GM19238 (cell line): ENCODE measurements at regions not wholly inside any gene's neighbourhood (a gene's known extent, or its start where the extent isn't known, plus 50 kb on each side); places are given as distances from the start of the nearest gene placed in this dataset.
"Not testable (repeated sequence)": the region's sequence is repeated elsewhere in the genome, so short reads cannot be mapped to it uniquely, and the experiment has no call there.

Experiments used
- DNase-seq: peaks from one replicate; pipeline ENCODE4 v3.0.0; 2011; ENCODE audit warnings: low spot score; ENCODE audit not compliant: insufficient read length

GRCh38 chr4:114087596-114088230 lies 108.3 kb upstream of the ARSJ start:
- no peak for DNase-seq

DNA sequence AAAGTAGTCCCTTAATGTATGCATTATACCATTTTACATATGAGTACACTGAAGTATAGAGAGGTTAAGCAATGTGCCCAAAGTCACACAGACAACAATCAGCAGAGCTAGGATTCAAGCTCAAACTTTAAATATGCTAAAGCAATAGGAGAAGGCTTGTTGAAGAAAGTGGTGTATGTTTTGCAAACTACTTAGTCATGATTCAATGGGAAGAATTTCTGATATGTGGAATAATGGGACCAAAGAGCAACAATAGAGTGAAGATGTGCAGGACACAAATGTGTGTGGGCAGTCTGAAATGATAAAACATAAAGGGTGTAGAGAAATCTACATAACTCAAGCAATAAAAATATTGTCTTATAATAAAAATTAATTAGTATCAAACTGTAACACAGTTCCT lies 109.0 kb upstream of the ARSJ start:
- no peak for DNase-seq

DNA sequence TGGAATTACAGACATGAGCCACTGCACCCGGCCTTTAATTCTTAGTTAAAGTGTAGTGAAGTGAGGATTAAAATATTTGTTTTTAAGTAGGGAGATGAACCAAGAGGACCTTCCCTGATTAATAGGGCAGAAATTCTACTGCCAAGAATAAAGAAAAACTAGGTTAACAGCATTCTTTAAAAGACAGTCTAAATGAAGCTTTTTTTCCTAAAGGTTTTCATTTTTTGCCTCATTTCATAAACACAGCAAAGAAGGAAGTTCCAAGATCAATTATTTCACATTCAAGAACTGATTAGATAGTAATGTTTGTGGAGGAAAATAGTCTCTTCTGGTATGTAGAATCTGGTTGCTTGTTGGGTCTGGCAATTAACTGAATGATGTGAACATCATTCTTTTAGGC lies 112.1 kb upstream of the ARSJ start:
- no peak for DNase-seq

DNA sequence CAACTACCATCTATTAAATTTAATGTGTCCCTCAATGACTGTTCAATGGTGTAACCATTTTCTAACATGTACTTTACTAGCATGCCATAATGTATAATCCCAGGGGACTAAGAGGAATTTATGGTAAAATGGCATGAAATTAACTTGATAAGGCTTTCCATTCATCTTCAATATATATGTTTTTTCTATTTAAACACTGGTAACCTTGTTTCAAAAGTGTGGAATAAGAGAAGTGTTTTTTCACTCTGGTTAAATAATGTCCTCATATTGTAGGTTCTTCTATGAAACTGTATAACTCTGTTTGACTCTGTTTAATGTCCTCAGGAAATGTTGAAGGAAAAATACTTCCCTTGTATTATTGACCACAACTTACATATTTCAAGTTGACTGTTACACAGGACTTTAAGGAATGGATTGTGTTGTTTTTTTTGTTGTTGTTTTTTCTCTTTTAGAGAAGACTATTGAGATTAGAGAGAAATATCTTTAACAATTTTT lies 113.8 kb upstream of the ARSJ start:
- DNase-seq, result no peak

DNA sequence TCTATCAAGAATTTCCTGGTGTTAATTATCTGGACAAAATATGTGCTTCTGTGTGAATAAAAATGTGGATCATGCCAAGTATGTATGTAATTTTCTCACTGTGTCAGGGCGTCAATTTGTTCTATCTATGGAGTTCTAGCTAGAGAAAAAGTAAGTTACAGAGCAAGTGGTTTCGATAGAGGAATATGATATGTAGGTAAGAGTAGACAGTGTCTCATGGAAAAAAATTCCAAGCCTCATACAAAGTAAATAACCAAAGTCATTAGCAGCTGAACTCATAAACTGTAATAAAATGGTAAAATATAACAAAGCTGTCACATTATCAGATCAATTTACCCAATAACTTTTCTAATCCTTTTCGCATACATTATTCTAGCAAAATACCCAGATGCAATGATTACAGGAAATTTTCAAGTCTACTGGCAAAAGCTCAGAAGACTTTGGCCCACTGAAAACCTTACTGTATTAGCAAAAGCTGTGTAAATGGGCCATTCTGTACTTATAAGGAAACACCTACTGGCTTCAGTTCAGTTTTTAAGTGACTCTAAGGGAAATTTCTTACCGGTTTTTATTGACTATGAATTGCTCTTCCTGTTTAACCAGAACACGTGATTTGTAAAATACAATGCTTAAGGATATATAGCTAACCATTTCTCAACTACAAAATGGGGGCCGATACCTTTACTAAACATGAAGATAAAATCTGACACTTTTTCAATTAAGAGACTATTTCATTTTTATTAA lies 121.0 kb upstream of the ARSJ start:
- DNase-seq, result no peak

DNA sequence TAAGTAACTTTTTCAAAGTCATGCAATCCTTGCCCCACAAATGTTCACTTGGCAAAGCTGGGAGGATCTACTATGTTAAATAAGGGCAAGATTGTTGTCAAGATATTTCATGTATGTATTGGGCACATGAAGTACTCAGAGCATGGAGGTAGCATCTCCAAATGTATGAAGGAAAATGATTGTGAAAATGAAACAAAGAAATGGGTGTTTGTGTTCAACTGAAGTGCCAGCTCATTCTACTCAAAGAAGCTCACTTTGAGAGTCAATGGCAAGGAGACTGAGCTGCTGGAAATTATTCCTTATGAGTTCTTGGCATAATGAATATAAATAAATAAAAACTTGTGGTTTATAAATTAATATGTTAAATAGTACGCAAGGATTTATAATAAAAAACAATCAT lies 124.5 kb upstream of the ARSJ start:
- DNase-seq, result no peak

DNA sequence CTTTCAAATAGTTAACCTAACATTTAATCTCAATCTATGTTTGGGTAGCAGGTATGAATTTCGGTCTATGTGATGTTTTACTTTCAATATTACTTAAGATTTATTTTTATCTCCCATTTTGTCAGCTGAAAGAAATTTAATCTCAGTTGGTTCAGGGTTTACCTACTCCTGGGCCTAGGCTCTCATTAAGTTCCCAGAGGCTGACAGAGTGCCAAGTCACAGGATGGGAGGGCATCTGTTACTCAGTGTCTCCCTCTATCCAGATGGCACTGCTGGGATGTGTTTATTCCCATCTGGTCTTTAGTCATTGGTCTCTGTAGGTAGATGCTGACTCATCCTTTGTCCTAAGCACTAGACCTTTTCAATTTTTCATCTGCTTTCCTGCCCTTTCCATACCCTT lies 129.4 kb upstream of the ARSJ start:
- no peak for DNase-seq

- no peak for DNase-seq
These were observed 130.3 kb upstream of the ARSJ start for GRCh38 chr4:114109776-114110175.

DNA sequence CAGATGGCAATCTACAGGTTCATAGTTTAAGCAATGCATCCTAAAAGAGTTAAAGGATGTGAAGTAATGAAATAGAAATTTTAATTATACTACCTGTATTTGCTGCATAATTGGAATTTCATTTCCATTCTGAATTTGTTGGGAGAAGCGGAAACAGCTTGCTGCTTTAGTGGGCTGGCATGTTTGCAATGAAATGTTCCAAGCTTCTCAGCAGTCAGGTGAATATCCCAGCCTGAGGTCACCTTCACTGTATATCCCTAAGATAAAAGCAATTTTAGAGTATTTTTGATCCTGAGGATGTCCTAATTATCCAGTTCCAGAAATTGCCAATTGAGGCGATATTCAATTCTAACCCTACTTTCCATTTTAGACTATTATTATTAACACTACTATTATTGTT lies 136.1 kb upstream of the ARSJ start:
- DNase-seq, result no peak

DNA sequence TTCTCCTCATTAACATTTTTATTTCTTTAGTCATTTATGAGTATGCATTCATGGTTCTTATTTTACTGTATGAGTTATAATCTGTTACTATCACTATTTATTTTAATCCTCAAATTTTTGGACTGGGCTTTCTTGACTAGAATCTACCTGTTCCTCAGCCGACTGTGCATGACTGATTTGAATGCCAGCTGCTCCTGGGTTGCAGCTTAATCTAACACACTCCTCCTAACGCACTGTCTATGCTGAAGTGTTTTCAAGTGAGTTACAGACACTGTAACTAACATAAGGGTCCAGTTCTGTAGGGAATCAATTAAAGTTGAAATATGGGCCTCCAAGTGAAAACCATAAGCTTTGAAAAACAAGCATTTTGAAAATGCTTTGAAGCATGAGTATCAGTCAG lies 137.4 kb upstream of the ARSJ start:
- no peak for DNase-seq

DNA sequence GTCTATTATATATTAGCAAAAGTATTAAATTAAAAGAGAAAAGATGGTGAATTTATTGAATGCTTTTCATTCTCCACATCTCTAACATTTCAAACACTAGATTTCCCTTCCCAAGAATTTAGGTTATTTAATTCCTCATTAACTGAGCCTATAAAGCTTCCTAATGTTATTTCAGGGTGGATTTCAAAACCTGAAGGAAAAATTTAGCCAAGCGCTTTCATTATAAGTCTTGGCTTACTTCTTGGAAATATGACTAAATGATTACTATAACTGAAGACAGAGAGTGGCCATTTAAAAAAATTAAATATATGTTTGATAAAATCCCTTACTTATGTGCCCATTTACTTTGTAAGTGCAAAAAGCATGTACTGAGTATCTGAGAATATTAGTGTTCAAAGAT lies 141.8 kb upstream of the ARSJ start:
- no peak for DNase-seq

- no peak for DNase-seq
These were observed 152.8 kb upstream of the ARSJ start for GRCh38 chr4:114132199-114132598.

DNA sequence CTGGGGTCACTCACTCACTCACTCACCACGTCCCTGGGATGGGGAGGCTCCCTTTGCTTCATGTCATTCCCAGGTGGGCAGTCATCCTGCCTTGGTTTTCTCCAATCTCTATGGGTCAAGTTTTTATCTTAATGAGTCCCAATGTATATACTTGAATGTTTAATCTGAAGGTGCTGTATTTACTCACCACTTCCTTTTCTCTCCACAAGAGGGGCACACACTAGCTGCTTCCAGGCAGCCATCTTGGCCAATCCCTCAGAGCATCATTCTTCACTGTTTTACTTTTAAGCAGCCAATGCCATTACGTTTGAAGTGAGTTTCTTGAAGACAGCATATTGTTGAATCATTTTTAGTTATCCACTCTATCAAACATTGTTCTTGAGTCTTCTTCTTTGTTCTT lies 153.4 kb upstream of the ARSJ start:
- DNase-seq, result no peak

DNA sequence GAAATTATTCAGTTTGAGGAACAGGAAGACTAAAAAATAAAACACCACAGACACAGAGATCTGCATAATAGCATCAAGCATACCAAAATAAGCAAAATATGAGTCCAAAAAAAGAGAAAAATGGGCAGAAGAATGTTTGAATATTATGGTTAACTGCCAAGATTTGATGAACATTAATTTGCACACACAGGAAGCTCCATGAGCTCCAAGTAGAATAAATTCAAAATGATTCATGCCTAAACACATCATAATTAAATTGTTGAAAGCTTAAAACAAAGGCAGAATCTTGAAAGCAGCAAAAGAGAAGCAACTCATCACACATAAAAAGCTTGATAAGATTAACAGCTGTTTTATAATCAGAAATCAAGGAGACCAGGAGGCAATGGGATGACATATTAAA lies 156.6 kb upstream of the ARSJ start:
- no peak for DNase-seq

DNA sequence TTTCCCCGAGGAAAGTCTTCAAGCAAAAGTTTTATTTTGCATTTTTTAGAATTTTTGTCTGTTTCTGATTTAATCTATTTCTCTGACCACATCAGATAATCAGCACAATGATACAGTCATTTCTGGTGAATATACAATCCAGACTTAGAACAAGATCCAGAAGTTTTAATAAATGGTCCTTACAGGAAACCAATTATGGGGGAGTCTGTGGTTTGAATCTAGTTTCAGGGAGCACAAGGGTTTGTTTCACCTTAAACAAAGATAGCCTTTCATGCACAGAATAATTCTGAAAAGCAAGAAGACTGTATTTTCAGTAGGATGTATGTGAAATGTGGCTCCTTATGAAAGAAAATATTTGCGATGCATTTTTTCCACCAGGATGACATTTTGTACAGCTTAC lies 158.5 kb upstream of the ARSJ start:
- DNase-seq, result no peak

- no peak for DNase-seq
These were observed 167.6 kb upstream of the ARSJ start for GRCh38 chr4:114146947-114147618.

GRCh38 chr4:114147619-114148208 lies 168.3 kb upstream of the ARSJ start:
- not testable (repeated sequence) for DNase-seq

DNA sequence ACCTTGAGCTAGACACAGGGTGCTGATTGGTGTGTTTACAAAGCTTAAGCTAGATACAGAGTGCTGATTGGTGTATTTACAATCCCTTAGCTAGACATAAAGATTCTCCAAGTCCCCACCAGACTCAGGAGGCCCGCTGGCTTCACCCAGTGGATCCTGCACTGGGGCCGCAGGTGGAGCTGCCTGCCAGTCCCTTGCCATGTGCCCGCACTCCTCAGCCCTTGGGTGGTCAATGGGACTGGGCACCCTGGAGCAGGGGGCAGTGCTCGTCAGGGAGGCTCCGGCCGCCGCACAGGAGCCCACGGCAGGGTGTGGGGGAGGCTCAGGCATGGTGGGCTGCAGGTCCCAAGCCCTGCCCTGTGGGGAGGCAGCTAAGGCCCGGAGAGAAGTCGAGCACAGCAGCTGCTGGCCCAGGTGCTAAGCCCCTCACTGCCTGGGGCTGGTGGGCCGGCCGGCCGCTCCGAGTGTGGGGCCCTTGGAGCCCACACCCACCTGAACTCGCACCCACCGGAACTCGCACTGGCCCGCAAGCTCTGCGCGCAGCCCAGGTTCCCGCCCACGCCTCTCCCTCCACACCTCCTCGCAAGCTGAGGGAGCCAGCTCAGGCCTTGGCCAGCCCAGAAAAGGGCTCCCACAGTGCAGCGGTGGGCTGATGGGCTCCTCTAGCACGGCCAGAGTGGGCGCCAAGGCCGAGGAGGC lies 169.1 kb upstream of the ARSJ start:
- DNase-seq, result not testable (repeated sequence)

DNA sequence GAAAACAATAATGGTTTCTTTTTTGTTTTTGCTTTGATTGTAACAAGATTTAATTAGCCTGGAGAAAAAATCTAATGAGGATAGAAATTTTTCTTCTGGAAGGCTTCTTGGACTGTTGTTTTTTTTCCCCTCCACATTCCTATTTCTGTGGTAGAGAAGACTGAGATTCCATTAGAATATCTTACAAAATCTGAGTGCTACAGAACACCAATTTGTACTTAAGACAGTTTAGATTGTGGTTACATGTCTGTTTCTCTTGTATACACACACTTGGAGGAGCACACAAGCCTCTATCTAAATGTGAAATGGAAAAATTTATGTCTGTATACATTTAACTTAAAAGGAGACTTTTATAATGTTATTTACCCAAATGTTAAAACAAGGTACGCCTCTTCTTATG lies 176.9 kb upstream of the ARSJ start:
- DNase-seq, result no peak

DNA sequence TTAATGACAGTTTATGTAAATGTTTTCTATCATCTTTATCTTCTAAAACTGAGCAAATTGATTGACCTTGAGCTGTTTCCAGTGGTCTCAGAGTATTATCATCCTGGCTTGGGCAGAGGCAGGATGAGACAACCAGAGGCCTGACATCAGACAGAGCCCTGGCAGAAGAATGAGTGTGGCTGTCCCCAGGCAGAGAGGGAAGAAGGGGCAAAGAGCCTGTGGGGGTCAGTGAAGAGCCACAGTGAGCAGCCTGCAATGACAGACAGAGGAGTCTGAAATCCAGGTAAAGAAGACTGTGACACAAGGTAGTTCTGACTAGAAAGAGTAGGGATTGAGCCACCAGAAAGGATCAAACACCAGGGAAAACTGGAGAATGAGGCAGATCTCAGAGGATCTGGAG lies 182.4 kb upstream of the ARSJ start:
- DNase-seq, result no peak

GRCh38 chr4:114163051-114163450 lies 183.6 kb upstream of the ARSJ start:
- no peak for DNase-seq

- no peak for DNase-seq
These were observed 194.5 kb upstream of the ARSJ start for GRCh38 chr4:114173968-114174367.
